Endothelial cell of umbilical vein (primary cell): ENCODE measurements at regions not wholly inside any gene's neighbourhood (a gene's known extent, or its start where the extent isn't known, plus 50 kb on each side); places are given as distances from the start of the nearest gene placed in this dataset.

Experiments
- BruUV-seq: library from RNA; stranded (reverse); fragments of 400-500 nt; replicated peaks from 2 replicates; lab custom pipeline; 2021; lab: Mats Ljungman, UMichigan
- CTCF ChIA-PET: fragments of 300-600, 350-600 bp; sonication (Branson Sonifier 250); formaldehyde crosslinking; loops from one replicate; lab custom pipeline; 2021; ENCODE audit warnings: antibody characterized with exemption, inconsistent platforms; lab: Charles Lee
- POLR2A ChIA-PET: fragments of 300-600, 350-600 bp; sonication (Branson Sonifier 250); formaldehyde crosslinking; loops from one replicate; lab custom pipeline; 2021; ENCODE audit warnings: antibody characterized with exemption, inconsistent platforms; lab: Charles Lee
- DNase-seq: peaks from one replicate; pipeline ENCODE4 v3.0.0-alpha.2; 2011; ENCODE audit warnings: low read depth, low spot score
- FAIRE-seq: peaks from 2 replicates; lab custom pipeline; 2011; peaks lifted over from hg19 to GRCh38; lab: Jason Lieb, UNC
- H2AFZ ChIP-seq: 2 replicates; pipeline ENCODE4 v1.6.0; 2012; ENCODE audit warnings: low read depth, low read length, control low read depth, inconsistent platforms
- H3K27ac ChIP-seq: 2 replicates; pipeline ENCODE4 v1.5.1; 2011; ENCODE audit warnings: low read depth, mild to moderate bottlenecking, control low read depth, low read length, moderate library complexity; ENCODE audit not compliant: insufficient read depth
- H3K27me3 ChIP-seq, 2 experiments: 2 replicates each; pipeline versions ENCODE4 v1.6.0 to v1.6.1; 2011; ENCODE audit warnings: low read length in 2 of 2, mixed read lengths in 1 of 2; ENCODE audit not compliant: control insufficient read depth in 2 of 2, insufficient read depth in 2 of 2
- H3K36me3 ChIP-seq, 2 experiments: 2 replicates in 1 of 2; 3 replicates in 1 of 2; pipeline ENCODE4 v1.5.1; 2011; ENCODE audit warnings: low read length in 2 of 2, mild to moderate bottlenecking in 1 of 2, moderate library complexity in 1 of 2; ENCODE audit not compliant: control insufficient read depth in 2 of 2, insufficient read depth in 2 of 2; ENCODE audit errors: extremely low read depth in 1 of 2
- H3K4me1 ChIP-seq: 3 replicates; pipeline ENCODE4 v1.5.1; 2011; ENCODE audit warnings: mild to moderate bottlenecking, low read length; ENCODE audit not compliant: control insufficient read depth, insufficient read depth; ENCODE audit errors: extremely low read depth
- H3K4me2 ChIP-seq: 2 replicates; pipeline ENCODE4 v1.6.1; 2011; ENCODE audit warnings: low read length, control low read depth, mixed read lengths; ENCODE audit not compliant: insufficient read depth
- H3K4me3 ChIP-seq, 3 experiments: fragments of 200-600 bp in 1 of 3; sonication (generic), shearing (Covaris generic) in 1 of 3; replicated peaks in 1 of 3; 2 replicates each; pipeline ENCODE4 v1.5.1; 2011 to 2016; ENCODE audit warnings: control low read depth in 3 of 3, low read length in 3 of 3, mild to moderate bottlenecking in 2 of 3, inconsistent platforms in 1 of 3, low read depth in 1 of 3, moderate library complexity in 1 of 3; ENCODE audit not compliant: insufficient read depth in 1 of 3
- H3K79me2 ChIP-seq: 2 replicates; pipeline ENCODE4 v1.6.0; 2012; ENCODE audit warnings: low read length, inconsistent platforms; ENCODE audit not compliant: control insufficient read depth, insufficient read depth
- H3K9ac ChIP-seq: replicated peaks from 2 replicates; pipeline ENCODE3; 2011; ENCODE audit warnings: low read length, control low read depth; ENCODE audit not compliant: insufficient read depth; ENCODE audit errors: extremely low read depth
- H3K9me1 ChIP-seq: replicated peaks from 3 replicates; pipeline ENCODE4 v1.6.0; 2011; ENCODE audit warnings: mild to moderate bottlenecking, low read length; ENCODE audit not compliant: control insufficient read depth, insufficient read depth; ENCODE audit errors: extremely low read depth
- H3K9me3 ChIP-seq: replicated peaks from 2 replicates; pipeline ENCODE4 v1.5.1; 2012; ENCODE audit warnings: low read length, inconsistent platforms; ENCODE audit not compliant: control insufficient read depth, insufficient read depth
- H4K20me1 ChIP-seq: replicated peaks from 2 replicates; pipeline ENCODE3; 2011; ENCODE audit warnings: mild to moderate bottlenecking, low read length; ENCODE audit not compliant: control insufficient read depth, insufficient read depth; ENCODE audit errors: extremely low read depth
- EZH2 ChIP-seq: IDR thresholded peaks from 2 replicates; pipeline ENCODE4 v1.6.1; 2012; ENCODE audit warnings: borderline replicate concordance, low read depth, mild to moderate bottlenecking, moderate library complexity, low read length, inconsistent platforms; ENCODE audit not compliant: severe bottlenecking
- FOS ChIP-seq: IDR thresholded peaks from 2 replicates; pipeline ENCODE4 v1.6.1; 2011; ENCODE audit warnings: mild to moderate bottlenecking, low read length, moderate library complexity, borderline replicate concordance; ENCODE audit not compliant: insufficient read depth
- GATA2 ChIP-seq: IDR thresholded peaks from 2 replicates; pipeline ENCODE4 v1.7.0; 2011; ENCODE audit warnings: low read depth, mild to moderate bottlenecking, moderate library complexity, mixed read lengths, low read length; ENCODE audit not compliant: insufficient read length, insufficient read depth
- JUN ChIP-seq: IDR thresholded peaks from 2 replicates; pipeline ENCODE4 v1.6.1; 2011; ENCODE audit warnings: borderline replicate concordance, low read depth; ENCODE audit not compliant: insufficient read length, insufficient read depth
- MYC ChIP-seq: IDR thresholded peaks from one replicate; pipeline ENCODE4 v1.6.1; 2011; ENCODE audit warnings: mild to moderate bottlenecking, low read depth, low read length
- POLR2A ChIP-seq: IDR thresholded peaks from 2 replicates; pipeline ENCODE4 v1.6.1; 2012; ENCODE audit warnings: low read depth, mild to moderate bottlenecking, control low read depth, low read length
- POLR2AphosphoS5 ChIP-seq: IDR thresholded peaks from 2 replicates; pipeline ENCODE4 v1.6.1; 2012; ENCODE audit warnings: low read depth, mild to moderate bottlenecking, control low read depth, low read length, moderate library complexity; ENCODE audit not compliant: insufficient read depth
- dilution Hi-C: fragments of 300-500 bp; cut with MboI; formaldehyde crosslinking; loops from one replicate; pipeline ENCODE4 v1.15.0; 2019; ENCODE audit warnings: low sequenced_read_pairs; ENCODE audit not compliant: extremely low pct_ligation_motif_present
- intact Hi-C: fragments of 100-400 bp; cut with micrococcal nuclease; formaldehyde crosslinking; loops from one replicate; pipeline ENCODE4 v1.10.0; 2022
- TF ChIP-seq, protein P1 (sequence below), 2 donors: IDR thresholded peaks; 1 replicate in 1 of 2; 2 replicates in 1 of 2; pipeline ENCODE4 v1.5.1; 2011; ENCODE audit warnings: low read length in 2 of 2, mild to moderate bottlenecking in 2 of 2, moderate library complexity in 2 of 2, control low read depth in 1 of 2, inconsistent platforms in 1 of 2, low read depth in 1 of 2; ENCODE audit not compliant: insufficient read depth in 1 of 2; ENCODE audit errors: extremely low read depth in 1 of 2
- TF ChIP-seq, protein P2 (sequence below): IDR thresholded peaks from 2 replicates; pipeline ENCODE4 v1.6.1; 2011; ENCODE audit not compliant: insufficient read depth, insufficient read length

DNA sequence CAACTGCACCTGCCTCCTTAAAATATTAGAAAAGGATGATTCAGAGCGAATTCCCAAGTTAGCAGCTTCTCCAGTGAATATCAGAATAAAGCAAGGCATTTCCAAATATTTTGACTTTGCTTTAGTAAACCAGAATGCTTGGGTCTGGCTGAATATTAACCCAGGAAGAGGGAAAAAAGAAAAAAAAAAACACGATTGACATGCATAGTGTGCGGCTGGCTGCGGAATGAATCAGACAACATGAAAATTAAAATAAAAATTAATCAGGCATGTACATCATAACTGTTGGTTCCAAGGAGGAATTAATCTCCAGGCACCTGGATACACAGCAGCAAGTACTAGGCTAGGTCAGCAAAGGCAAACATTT is 105.8 kb upstream of the NCKAP5 start:
- DNase-seq, result no peak
- BruUV-seq, result no TSS peak
- H3K36me3 ChIP-seq, result no peaks in the 10 kb centered on the region
- no peaks in the 10 kb centered on the region for H4K20me1 ChIP-seq
- H3K4me1 ChIP-seq, result peaks cover 10% of the 10 kb centered on the region
- no peaks in the 10 kb centered on the region for H3K9me3 ChIP-seq
- H3K27ac ChIP-seq, result no peak overlapping the region
- TF ChIP-seq FOS (no peak), JUN (no peak), POLR2A (no peak), EZH2 (no peak), POLR2AphosphoS5 (no peak), GATA2 (no peak), MYC (no peak)
- TF ChIP-seq, protein P1, sequence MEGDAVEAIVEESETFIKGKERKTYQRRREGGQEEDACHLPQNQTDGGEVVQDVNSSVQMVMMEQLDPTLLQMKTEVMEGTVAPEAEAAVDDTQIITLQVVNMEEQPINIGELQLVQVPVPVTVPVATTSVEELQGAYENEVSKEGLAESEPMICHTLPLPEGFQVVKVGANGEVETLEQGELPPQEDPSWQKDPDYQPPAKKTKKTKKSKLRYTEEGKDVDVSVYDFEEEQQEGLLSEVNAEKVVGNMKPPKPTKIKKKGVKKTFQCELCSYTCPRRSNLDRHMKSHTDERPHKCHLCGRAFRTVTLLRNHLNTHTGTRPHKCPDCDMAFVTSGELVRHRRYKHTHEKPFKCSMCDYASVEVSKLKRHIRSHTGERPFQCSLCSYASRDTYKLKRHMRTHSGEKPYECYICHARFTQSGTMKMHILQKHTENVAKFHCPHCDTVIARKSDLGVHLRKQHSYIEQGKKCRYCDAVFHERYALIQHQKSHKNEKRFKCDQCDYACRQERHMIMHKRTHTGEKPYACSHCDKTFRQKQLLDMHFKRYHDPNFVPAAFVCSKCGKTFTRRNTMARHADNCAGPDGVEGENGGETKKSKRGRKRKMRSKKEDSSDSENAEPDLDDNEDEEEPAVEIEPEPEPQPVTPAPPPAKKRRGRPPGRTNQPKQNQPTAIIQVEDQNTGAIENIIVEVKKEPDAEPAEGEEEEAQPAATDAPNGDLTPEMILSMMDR (IDR thresholded peaks at IDR 0.05; ENCODE audit: extremely low read depth in 1 of 2, insufficient read depth in 1 of 2, low read depth in 1 of 2, low read length in 2 of 2), result no peak
- TF ChIP-seq, protein P2, sequence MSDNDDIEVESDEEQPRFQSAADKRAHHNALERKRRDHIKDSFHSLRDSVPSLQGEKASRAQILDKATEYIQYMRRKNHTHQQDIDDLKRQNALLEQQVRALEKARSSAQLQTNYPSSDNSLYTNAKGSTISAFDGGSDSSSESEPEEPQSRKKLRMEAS, result no peak
- no peaks in the 10 kb centered on the region for H3K79me2 ChIP-seq
- no peaks in the 10 kb centered on the region for H3K27me3 ChIP-seq
- ChIA-PET POLR2A (no interaction called here), CTCF (interaction anchor here (0.6 to 2.0 kb wide), 5 partner anchors 13 to 144 kb away, joined by 3 to 8 read pairs (median 3); no protein-coding TSS in a partner anchor)
- intact Hi-C loops, result no loop called here
- no peak overlapping the region for H2AFZ ChIP-seq
- FAIRE-seq, result peak; percentile 21
- H3K9me1 ChIP-seq, result no peaks in the 10 kb centered on the region
- H3K4me2 ChIP-seq, result no peak overlapping the region
- H3K4me3 ChIP-seq, result no peak overlapping the region
- dilution Hi-C loops, result no loop called here
- no peak overlapping the region for H3K9ac ChIP-seq
